Spleen (tissue), 11 donors: ENCODE measurements at regions not wholly inside any gene's neighbourhood (a gene's known extent, or its start where the extent isn't known, plus 50 kb on each side); places are given as distances from the start of the nearest gene placed in this dataset.

Experiments used
- DNase-seq: peaks from one replicate; pipeline ENCODE4 v3.0.0-alpha.2; 2020
- H3K27ac ChIP-seq, 8 donors: fragments of 200-600 bp; sonication (generic) in 7 of 8; 1 replicate in 4 of 8; 2 replicates in 4 of 8; pipeline versions ENCODE4 v1.5.0 to v1.8.0; 2016 to 2021; ENCODE audit warnings: inconsistent platforms in 4 of 8, mild to moderate bottlenecking in 4 of 8, moderate library complexity in 1 of 8
- H3K27me3 ChIP-seq, 7 donors: fragments of 200-600 bp; sonication (generic) in 6 of 7; replicated peaks in 1 of 7; 1 replicate in 4 of 7; 2 replicates in 3 of 7; pipeline versions ENCODE4 v1.5.0 to v1.8.0; 2016 to 2021; ENCODE audit warnings: inconsistent platforms in 3 of 7, mild to moderate bottlenecking in 1 of 7
- H3K36me3 ChIP-seq, 6 donors: fragments of 200-600 bp; sonication (generic) in 5 of 6; 1 replicate in 4 of 6; 2 replicates in 2 of 6; pipeline versions ENCODE4 v1.5.0 to v1.8.0; 2016 to 2021; ENCODE audit warnings: inconsistent platforms in 2 of 6
- H3K4me1 ChIP-seq, 6 donors: fragments of 200-600 bp; sonication (generic) in 5 of 6; 1 replicate in 3 of 6; 2 replicates in 3 of 6; pipeline versions ENCODE4 v1.5.0 to v1.8.0; 2016 to 2021; ENCODE audit warnings: inconsistent platforms in 3 of 6
- H3K4me3 ChIP-seq, 8 donors: fragments of 200-600 bp; sonication (generic) in 7 of 8; 1 replicate in 4 of 8; 2 replicates in 4 of 8; pipeline versions ENCODE4 v1.5.0 to v1.8.0; 2016 to 2021; ENCODE audit warnings: inconsistent platforms in 4 of 8, mild to moderate bottlenecking in 4 of 8, moderate library complexity in 2 of 8
- H3K9me3 ChIP-seq, 8 donors: fragments of 200-600 bp; sonication (generic) in 7 of 8; 1 replicate in 4 of 8; 2 replicates in 4 of 8; pipeline versions ENCODE4 v1.5.0 to v1.8.0; 2016 to 2021; ENCODE audit warnings: inconsistent platforms in 4 of 8
- CTCF ChIP-seq, 11 experiments: fragments of 200-600 bp in 7 of 11; fragments of 450-650 bp in 4 of 11; sonication (generic) in 4 of 11; IDR thresholded peaks in 8 of 11; conservative IDR thresholded peaks in 3 of 11; 1 replicate in 7 of 11; 2 replicates in 4 of 11; pipeline versions ENCODE4 v1.4.0 to v1.8.0; 2016 to 2021; ENCODE audit warnings: antibody characterized with exemption in 11 of 11, inconsistent platforms in 4 of 11, mild to moderate bottlenecking in 1 of 11
- POLR2A ChIP-seq, 3 donors: fragments of 450-650 bp; IDR thresholded peaks; one replicate each; pipeline ENCODE4 v1.5.1; 2017; ENCODE audit warnings: antibody characterized with exemption in 3 of 3, mild to moderate bottlenecking in 1 of 3
- POLR2AphosphoS5 ChIP-seq, 3 donors: sonication (generic); formaldehyde crosslinking; IDR thresholded peaks; one replicate each; pipeline ENCODE4 v1.5.1; 2017; ENCODE audit warnings: antibody characterized with exemption in 3 of 3
- WGBS, 5 donors: extraction: QIAGEN DNeasy Blood & Tissue Kit in 3 of 5; methylation state at CpG; one replicate each; pipeline versions ENCODE4 v1.1.5 to v1.1.7; 2013 to 2018; 5-methylcytosine and 5-hydroxymethylcytosine counted together
- intact Hi-C: fragments of 100-400 bp; cut with DNase I; formaldehyde crosslinking; loops from one replicate; pipeline ENCODE4 v1.15.0; 2023; ENCODE audit warnings: low total_unique reads
- donor health status: healthy with polysubstance abuse.
- donor health status: DM: no; HTN: no; CAD: no; lungs with moderate emphysema.
- donor health status: DM: no; HTN: no; CAD: no.
- donor health status: Bipolar disorder and iron deficiency.
- donor health status: healthy.
- donor health status: DM: no; HTN: no; CAD: no.
- donor health status: DM: yes; HTN: yes; CAD: no.

- H3K4me1 ChIP-seq, result peaks cover 0 to 15% (median 3%) of the 10 kb centered on the region in 6 donors
- H3K27ac ChIP-seq, result peak overlapping the region in 2 of 8 donors; percentile 10 to 38
- H3K27me3 ChIP-seq, result no peaks in the 10 kb centered on the region
- WGBS, 5 donors, result 57 to 82% (median 64%) methylated on average over 7 of the region's 7 CpGs
- no peaks in the 10 kb centered on the region for H3K9me3 ChIP-seq
- H3K36me3 ChIP-seq, result no peaks in the 10 kb centered on the region
- TF ChIP-seq POLR2AphosphoS5 (IDR thresholded peaks at IDR 0.05) (no peak), POLR2A (IDR thresholded peaks at IDR 0.05) (no peak), CTCF (IDR thresholded peaks at IDR 0.05 in 8 of 11, conservative IDR thresholded peaks at IDR 0.05 in 3 of 11) (no peak)
- DNase-seq, result no peak
- intact Hi-C loops, result no loop called here
- H3K4me3 ChIP-seq, result no peak overlapping the region
Observed at GRCh38 chr7:16067711-16068110, 353.6 kb downstream of the CRPPA start.

- no peaks in the 10 kb centered on the region for H3K9me3 ChIP-seq
- no peaks in the 10 kb centered on the region for H3K36me3 ChIP-seq
- no peak for DNase-seq
- peaks cover 0 to 22% (median 8%) of the 10 kb centered on the region in 6 donors for H3K4me1 ChIP-seq
- no peak overlapping the region for H3K4me3 ChIP-seq
- intact Hi-C loops, result no loop called here
- peak overlapping the region in 3 of 8 donors; percentile 7 to 38 (median 10) for H3K27ac ChIP-seq
- no peaks in the 10 kb centered on the region for H3K27me3 ChIP-seq
- TF ChIP-seq POLR2A (IDR thresholded peaks at IDR 0.05), result no peak
- no peak for TF ChIP-seq POLR2AphosphoS5 (IDR thresholded peaks at IDR 0.05)
- TF ChIP-seq CTCF (IDR thresholded peaks at IDR 0.05 in 8 of 11, conservative IDR thresholded peaks at IDR 0.05 in 3 of 11), result no peak
- 67 to 85% (median 75%) methylated on average over 5 of the region's 5 CpGs for WGBS, 5 donors
Observed at GRCh38 chr7:16066805-16067459, 354.4 kb downstream of the CRPPA start.

GRCh38 chr7:16065939-16066338, 355.4 kb downstream of the CRPPA start:
- Histone ChIP-seq H3K27ac (peak overlapping the region in 1 of 8 donors; percentile 7), H3K4me3 (no peak overlapping the region), H3K4me1 (peaks cover 0 to 18% (median 8%) of the 10 kb centered on the region in 6 donors), H3K9me3 (no peaks in the 10 kb centered on the region), H3K27me3 (no peaks in the 10 kb centered on the region), H3K36me3 (no peaks in the 10 kb centered on the region)
- intact Hi-C loops, result no loop called here
- DNase-seq, result no peak
- TF ChIP-seq CTCF (IDR thresholded peaks at IDR 0.05 in 8 of 11, conservative IDR thresholded peaks at IDR 0.05 in 3 of 11) (no peak), POLR2AphosphoS5 (IDR thresholded peaks at IDR 0.05) (no peak), POLR2A (IDR thresholded peaks at IDR 0.05) (no peak)

- intact Hi-C loops, result no loop called here
- no peak for DNase-seq
- Histone ChIP-seq H3K9me3 (no peaks in the 10 kb centered on the region), H3K4me3 (no peak overlapping the region), H3K4me1 (peaks cover 0 to 17% (median 8%) of the 10 kb centered on the region in 6 donors), H3K27me3 (no peaks in the 10 kb centered on the region), H3K27ac (peak overlapping the region in 3 of 8 donors; percentile 16 to 22 (median 17)), H3K36me3 (no peaks in the 10 kb centered on the region)
- TF ChIP-seq POLR2AphosphoS5 (IDR thresholded peaks at IDR 0.05) (no peak), CTCF (IDR thresholded peaks at IDR 0.05 in 8 of 11, conservative IDR thresholded peaks at IDR 0.05 in 3 of 11) (no peak), POLR2A (IDR thresholded peaks at IDR 0.05) (no peak)
- WGBS, 5 donors, result 86 to 92% (median 91%) methylated on average over 16 of the region's 16 CpGs
Observed at GRCh38 chr7:16063716-16064675, 357.3 kb downstream of the CRPPA start.
